Esophagus squamous epithelium (tissue), 4 donors: ENCODE measurements at regions not wholly inside any gene's neighbourhood (a gene's known extent, or its start where the extent isn't known, plus 50 kb on each side); places are given as distances from the start of the nearest gene placed in this dataset.

Source experiments
- CTCF ChIP-seq, 6 experiments: fragments of 450-650 bp in 4 of 6; fragments of 200-600 bp in 2 of 6; sonication (generic) in 2 of 6; IDR thresholded peaks; one replicate each; pipeline ENCODE4 v1.5.1; 2016 to 2019; ENCODE audit warnings: antibody characterized with exemption in 6 of 6, mild to moderate bottlenecking in 4 of 6, moderate library complexity in 4 of 6
- POLR2A ChIP-seq, 4 donors: fragments of 450-650 bp; IDR thresholded peaks; one replicate each; pipeline ENCODE4 v1.6.1; 2017; ENCODE audit warnings: antibody characterized with exemption in 4 of 4, mild to moderate bottlenecking in 4 of 4, moderate library complexity in 3 of 4

- TF ChIP-seq CTCF (IDR thresholded peaks at IDR 0.05) = no peak
- no peak for TF ChIP-seq POLR2A (IDR thresholded peaks at IDR 0.05)
These were observed 159.1 kb downstream of the UTP18 start for GRCh38 chr17:51419476-51419875.
